ENCODE measurements at regions not wholly inside any gene's neighbourhood (a gene's known extent, or its start where the extent isn't known, plus 50 kb on each side); places are given as distances from the start of the nearest gene placed in this dataset.

DNA sequence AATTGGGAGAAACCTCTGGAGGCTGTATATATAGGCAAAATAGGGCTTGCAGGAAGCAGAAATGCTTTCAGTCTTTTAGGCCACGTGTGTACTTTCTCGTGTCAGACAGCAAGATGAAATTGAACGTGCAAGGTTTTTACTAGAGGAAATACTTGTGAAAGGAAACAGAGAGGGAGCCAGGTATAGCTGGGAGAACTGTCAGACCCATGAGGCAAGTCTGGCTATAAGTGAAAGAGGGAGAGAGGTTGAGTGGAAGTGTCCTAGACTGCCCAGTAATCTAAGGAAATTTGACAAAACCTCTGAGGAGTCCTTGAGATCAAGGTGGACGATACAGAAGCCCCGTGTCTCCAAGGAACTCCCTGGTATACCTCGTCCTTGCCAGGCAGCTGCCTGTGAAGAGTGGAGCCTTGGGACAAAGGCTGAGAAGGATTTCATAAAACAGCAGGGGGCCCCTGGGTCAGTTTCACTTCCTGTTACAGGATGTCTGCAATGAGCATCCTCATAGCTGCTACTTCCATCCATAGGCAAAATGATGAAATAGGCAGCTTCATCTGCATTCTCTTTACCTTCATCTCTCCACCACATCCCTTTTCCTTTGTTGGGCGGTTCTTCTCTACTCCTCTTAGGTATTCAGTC, 114.4 kb upstream of the MAP3K7 start:
- DNase-seq (ENCODE audit: low spot score): no peak
- Histone ChIP-seq H3K27me3 (ENCODE audit: control insufficient read depth in 4 of 4, insufficient read depth in 4 of 4, low read length in 3 of 4) (no peaks in the 10 kb centered on the region), H3K9me3 (ENCODE audit: control insufficient read depth in 4 of 4, low read length in 3 of 4) (no peaks in the 10 kb centered on the region), H3K4me3 (ENCODE audit: low read depth in 1 of 3, low read length in 3 of 3) (no peak overlapping the region), H3K4me1 (ENCODE audit: control insufficient read depth in 4 of 4, insufficient read depth in 4 of 4, low read length in 3 of 4) (no peaks in the 10 kb centered on the region), H3K9ac (ENCODE audit: low read depth in 1 of 2, low read length in 2 of 2) (no peak overlapping the region), H3K36me3 (ENCODE audit: control insufficient read depth in 4 of 4, insufficient read depth in 3 of 4, low read depth in 1 of 4, low read length in 3 of 4) (no peaks in the 10 kb centered on the region), H3K27ac (ENCODE audit: low read depth in 1 of 2, low read length in 2 of 2) (no peak overlapping the region)
- 40% methylated on average over 7 of the region's 7 CpGs for WGBS
- no peak for TF ChIP-seq GABPA (IDR thresholded peaks at IDR 0.05 in 1 of 2, conservative IDR thresholded peaks at IDR 0.05 in 1 of 2)
- no peak for TF ChIP-seq YY1 (IDR thresholded peaks at IDR 0.05)
- no peak for TF ChIP-seq NR2F2 (IDR thresholded peaks at IDR 0.05)
- no peak for TF ChIP-seq TAF1 (conservative IDR thresholded peaks at IDR 0.05)
- TF ChIP-seq JUND (IDR thresholded peaks at IDR 0.05): no peak
- no peak for TF ChIP-seq FOXA2 (IDR thresholded peaks at IDR 0.05)
- TF ChIP-seq, protein P1, sequence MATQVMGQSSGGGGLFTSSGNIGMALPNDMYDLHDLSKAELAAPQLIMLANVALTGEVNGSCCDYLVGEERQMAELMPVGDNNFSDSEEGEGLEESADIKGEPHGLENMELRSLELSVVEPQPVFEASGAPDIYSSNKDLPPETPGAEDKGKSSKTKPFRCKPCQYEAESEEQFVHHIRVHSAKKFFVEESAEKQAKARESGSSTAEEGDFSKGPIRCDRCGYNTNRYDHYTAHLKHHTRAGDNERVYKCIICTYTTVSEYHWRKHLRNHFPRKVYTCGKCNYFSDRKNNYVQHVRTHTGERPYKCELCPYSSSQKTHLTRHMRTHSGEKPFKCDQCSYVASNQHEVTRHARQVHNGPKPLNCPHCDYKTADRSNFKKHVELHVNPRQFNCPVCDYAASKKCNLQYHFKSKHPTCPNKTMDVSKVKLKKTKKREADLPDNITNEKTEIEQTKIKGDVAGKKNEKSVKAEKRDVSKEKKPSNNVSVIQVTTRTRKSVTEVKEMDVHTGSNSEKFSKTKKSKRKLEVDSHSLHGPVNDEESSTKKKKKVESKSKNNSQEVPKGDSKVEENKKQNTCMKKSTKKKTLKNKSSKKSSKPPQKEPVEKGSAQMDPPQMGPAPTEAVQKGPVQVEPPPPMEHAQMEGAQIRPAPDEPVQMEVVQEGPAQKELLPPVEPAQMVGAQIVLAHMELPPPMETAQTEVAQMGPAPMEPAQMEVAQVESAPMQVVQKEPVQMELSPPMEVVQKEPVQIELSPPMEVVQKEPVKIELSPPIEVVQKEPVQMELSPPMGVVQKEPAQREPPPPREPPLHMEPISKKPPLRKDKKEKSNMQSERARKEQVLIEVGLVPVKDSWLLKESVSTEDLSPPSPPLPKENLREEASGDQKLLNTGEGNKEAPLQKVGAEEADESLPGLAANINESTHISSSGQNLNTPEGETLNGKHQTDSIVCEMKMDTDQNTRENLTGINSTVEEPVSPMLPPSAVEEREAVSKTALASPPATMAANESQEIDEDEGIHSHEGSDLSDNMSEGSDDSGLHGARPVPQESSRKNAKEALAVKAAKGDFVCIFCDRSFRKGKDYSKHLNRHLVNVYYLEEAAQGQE (IDR thresholded peaks at IDR 0.05): no peak
- TF ChIP-seq HNF4G (IDR thresholded peaks at IDR 0.05): no peak
- TF ChIP-seq RAD21 (IDR thresholded peaks at IDR 0.05): no peak
- TF ChIP-seq FOXA1 (IDR thresholded peaks at IDR 0.05): no peak
- TF ChIP-seq, protein P2, sequence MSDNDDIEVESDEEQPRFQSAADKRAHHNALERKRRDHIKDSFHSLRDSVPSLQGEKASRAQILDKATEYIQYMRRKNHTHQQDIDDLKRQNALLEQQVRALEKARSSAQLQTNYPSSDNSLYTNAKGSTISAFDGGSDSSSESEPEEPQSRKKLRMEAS (IDR thresholded peaks at IDR 0.05): no peak
- TF ChIP-seq RXRA (IDR thresholded peaks at IDR 0.05): no peak
- TF ChIP-seq, protein P3, sequence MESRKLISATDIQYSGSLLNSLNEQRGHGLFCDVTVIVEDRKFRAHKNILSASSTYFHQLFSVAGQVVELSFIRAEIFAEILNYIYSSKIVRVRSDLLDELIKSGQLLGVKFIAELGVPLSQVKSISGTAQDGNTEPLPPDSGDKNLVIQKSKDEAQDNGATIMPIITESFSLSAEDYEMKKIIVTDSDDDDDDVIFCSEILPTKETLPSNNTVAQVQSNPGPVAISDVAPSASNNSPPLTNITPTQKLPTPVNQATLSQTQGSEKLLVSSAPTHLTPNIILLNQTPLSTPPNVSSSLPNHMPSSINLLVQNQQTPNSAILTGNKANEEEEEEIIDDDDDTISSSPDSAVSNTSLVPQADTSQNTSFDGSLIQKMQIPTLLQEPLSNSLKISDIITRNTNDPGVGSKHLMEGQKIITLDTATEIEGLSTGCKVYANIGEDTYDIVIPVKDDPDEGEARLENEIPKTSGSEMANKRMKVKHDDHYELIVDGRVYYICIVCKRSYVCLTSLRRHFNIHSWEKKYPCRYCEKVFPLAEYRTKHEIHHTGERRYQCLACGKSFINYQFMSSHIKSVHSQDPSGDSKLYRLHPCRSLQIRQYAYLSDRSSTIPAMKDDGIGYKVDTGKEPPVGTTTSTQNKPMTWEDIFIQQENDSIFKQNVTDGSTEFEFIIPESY (IDR thresholded peaks at IDR 0.05): no peak
- TF ChIP-seq, protein P4, sequence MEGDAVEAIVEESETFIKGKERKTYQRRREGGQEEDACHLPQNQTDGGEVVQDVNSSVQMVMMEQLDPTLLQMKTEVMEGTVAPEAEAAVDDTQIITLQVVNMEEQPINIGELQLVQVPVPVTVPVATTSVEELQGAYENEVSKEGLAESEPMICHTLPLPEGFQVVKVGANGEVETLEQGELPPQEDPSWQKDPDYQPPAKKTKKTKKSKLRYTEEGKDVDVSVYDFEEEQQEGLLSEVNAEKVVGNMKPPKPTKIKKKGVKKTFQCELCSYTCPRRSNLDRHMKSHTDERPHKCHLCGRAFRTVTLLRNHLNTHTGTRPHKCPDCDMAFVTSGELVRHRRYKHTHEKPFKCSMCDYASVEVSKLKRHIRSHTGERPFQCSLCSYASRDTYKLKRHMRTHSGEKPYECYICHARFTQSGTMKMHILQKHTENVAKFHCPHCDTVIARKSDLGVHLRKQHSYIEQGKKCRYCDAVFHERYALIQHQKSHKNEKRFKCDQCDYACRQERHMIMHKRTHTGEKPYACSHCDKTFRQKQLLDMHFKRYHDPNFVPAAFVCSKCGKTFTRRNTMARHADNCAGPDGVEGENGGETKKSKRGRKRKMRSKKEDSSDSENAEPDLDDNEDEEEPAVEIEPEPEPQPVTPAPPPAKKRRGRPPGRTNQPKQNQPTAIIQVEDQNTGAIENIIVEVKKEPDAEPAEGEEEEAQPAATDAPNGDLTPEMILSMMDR (IDR thresholded peaks at IDR 0.05; ENCODE audit: low read depth, low read length, missing input control): no peak
- no peak for TF ChIP-seq EGR1 (IDR thresholded peaks at IDR 0.05; ENCODE audit: low read depth in 2 of 2)
- TF ChIP-seq HNF4A (conservative IDR thresholded peaks at IDR 0.05): no peak
- TF ChIP-seq, protein P5, sequence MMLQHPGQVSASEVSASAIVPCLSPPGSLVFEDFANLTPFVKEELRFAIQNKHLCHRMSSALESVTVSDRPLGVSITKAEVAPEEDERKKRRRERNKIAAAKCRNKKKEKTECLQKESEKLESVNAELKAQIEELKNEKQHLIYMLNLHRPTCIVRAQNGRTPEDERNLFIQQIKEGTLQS (IDR thresholded peaks at IDR 0.05): no peak
- no peak for TF ChIP-seq SP1 (IDR thresholded peaks at IDR 0.05)

Data from liver (tissue), 8 donors.